ENCODE measurements at regions not wholly inside any gene's neighbourhood (a gene's known extent, or its start where the extent isn't known, plus 50 kb on each side); places are given as distances from the start of the nearest gene placed in this dataset.
A peak's percentile ranks its signal among the peaks of the same experiment; 100 is the strongest.

GRCh38 chr21:28099001-28099705 is 893.5 kb downstream of the LTN1 start:
- 47% methylated on average over 6 of the region's 6 CpGs for WGBS (ENCODE audit: low lambda C conversion rate, missing lambda C conversion rate)
- no peaks in the 10 kb centered on the region for H4K20me1 ChIP-seq (ENCODE audit: insufficient read depth, poor library complexity, severe bottlenecking)
- H3K9me2 ChIP-seq (replicated peaks; ENCODE audit: insufficient read depth): no peaks in the 10 kb centered on the region
- DNase-seq (ENCODE audit: low spot score): peak; percentile 54
- no peaks in the 10 kb centered on the region for H3K36me3 ChIP-seq (replicated peaks; ENCODE audit: insufficient read depth, low read depth)
- no peaks in the 10 kb centered on the region for H3K27me3 ChIP-seq
- no peaks in the 10 kb centered on the region for H3K4me1 ChIP-seq (ENCODE audit: insufficient read depth)
- no peak for TF ChIP-seq EZH2 (IDR thresholded peaks at IDR 0.05; ENCODE audit: borderline replicate concordance)
- TF ChIP-seq EZH2phosphoT487 (IDR thresholded peaks at IDR 0.05; ENCODE audit: low read depth, severe bottlenecking, unreplicated experiment): no peak
- no peak for TF ChIP-seq CTCF (IDR thresholded peaks at IDR 0.05; ENCODE audit: poor library complexity)
- peak overlapping the region; percentile 2 for H2AFZ ChIP-seq
- peak overlapping the region; percentile 22 for H3K27ac ChIP-seq
- H3K79me2 ChIP-seq: no peaks in the 10 kb centered on the region
- no peaks in the 10 kb centered on the region for H3K9me3 ChIP-seq (ENCODE audit: low read depth)
- H3K4me3 ChIP-seq: no peak overlapping the region
- no peak overlapping the region for H3K4me2 ChIP-seq

GRCh38 chr21:28091466-28091865 is 901.2 kb downstream of the LTN1 start:
- Histone ChIP-seq H3K27ac (peak overlapping the region; percentile 92), H3K9me2 (replicated peaks; ENCODE audit: insufficient read depth) (no peaks in the 10 kb centered on the region), H2AFZ (no peak overlapping the region), H3K4me3 (no peak overlapping the region), H3K27me3 (no peaks in the 10 kb centered on the region), H3K4me1 (ENCODE audit: insufficient read depth) (peaks cover 7% of the 10 kb centered on the region), H3K79me2 (peaks cover 17% of the 10 kb centered on the region), H4K20me1 (ENCODE audit: insufficient read depth, poor library complexity, severe bottlenecking) (no peaks in the 10 kb centered on the region), H3K4me2 (peak overlapping the region; percentile 62), H3K9me3 (ENCODE audit: low read depth) (no peaks in the 10 kb centered on the region), H3K36me3 (replicated peaks; ENCODE audit: insufficient read depth, low read depth) (no peaks in the 10 kb centered on the region)
- TF ChIP-seq EZH2phosphoT487 (IDR thresholded peaks at IDR 0.05; ENCODE audit: low read depth, severe bottlenecking, unreplicated experiment) (no peak), EZH2 (IDR thresholded peaks at IDR 0.05; ENCODE audit: borderline replicate concordance) (no peak), CTCF (IDR thresholded peaks at IDR 0.05; ENCODE audit: poor library complexity) (no peak)
- DNase-seq (ENCODE audit: low spot score): no peak
- 30% methylated on average over 2 of the region's 2 CpGs for WGBS (ENCODE audit: low lambda C conversion rate, missing lambda C conversion rate)

GRCh38 chr21:28090546-28090945 is 902.1 kb downstream of the LTN1 start:
- whole genome bisulfite sequencing (ENCODE audit: low lambda C conversion rate, missing lambda C conversion rate): 66% methylated on average over 5 of the region's 5 CpGs
- peaks cover 17% of the 10 kb centered on the region for H3K79me2 ChIP-seq
- TF ChIP-seq CTCF (IDR thresholded peaks at IDR 0.05; ENCODE audit: poor library complexity) (no peak), EZH2 (IDR thresholded peaks at IDR 0.05; ENCODE audit: borderline replicate concordance) (no peak)
- H3K36me3 ChIP-seq (replicated peaks; ENCODE audit: insufficient read depth, low read depth): no peaks in the 10 kb centered on the region
- no peak for DNase-seq (ENCODE audit: low spot score)
- H3K27me3 ChIP-seq: no peaks in the 10 kb centered on the region
- peak overlapping the region; percentile 92 for H3K27ac ChIP-seq
- H3K4me2 ChIP-seq: peak overlapping the region; percentile 62
- no peaks in the 10 kb centered on the region for H3K9me2 ChIP-seq (replicated peaks; ENCODE audit: insufficient read depth)
- peak overlapping the region; percentile 26 for H2AFZ ChIP-seq
- H4K20me1 ChIP-seq (ENCODE audit: insufficient read depth, poor library complexity, severe bottlenecking): no peaks in the 10 kb centered on the region
- H3K4me1 ChIP-seq (ENCODE audit: insufficient read depth): peaks cover 7% of the 10 kb centered on the region
- no peaks in the 10 kb centered on the region for H3K9me3 ChIP-seq (ENCODE audit: low read depth)
- H3K4me3 ChIP-seq: peak overlapping the region; percentile 28
